Right ventricle myocardium inferior (tissue), 1 donor: ENCODE measurements at regions not wholly inside any gene's neighbourhood (a gene's known extent, or its start where the extent isn't known, plus 50 kb on each side); places are given as distances from the start of the nearest gene placed in this dataset.
"Not testable (repeated sequence)": the region's sequence is repeated elsewhere in the genome, so short reads cannot be mapped to it uniquely, and the experiment has no call there.

Experiments used
- ATAC-seq: fragments of 200-7000 bp; cut with Tn5 transposase; one replicate; pipeline ENCODE4 v1.9.1; 2020; ENCODE audit warnings: mild to moderate bottlenecking, moderate library complexity
- DNase-seq: peaks from one replicate; pipeline ENCODE4 v3.0.0; 2021; ENCODE audit errors: missing footprints
- intact Hi-C: fragments of 100-400 bp; cut with DNase I; formaldehyde crosslinking; loops from one replicate; pipeline ENCODE4 v1.11.0; 2022
- donor health status: DM: no; HTN: yes; CAD: no; lungs with severe emphysema.

DNA sequence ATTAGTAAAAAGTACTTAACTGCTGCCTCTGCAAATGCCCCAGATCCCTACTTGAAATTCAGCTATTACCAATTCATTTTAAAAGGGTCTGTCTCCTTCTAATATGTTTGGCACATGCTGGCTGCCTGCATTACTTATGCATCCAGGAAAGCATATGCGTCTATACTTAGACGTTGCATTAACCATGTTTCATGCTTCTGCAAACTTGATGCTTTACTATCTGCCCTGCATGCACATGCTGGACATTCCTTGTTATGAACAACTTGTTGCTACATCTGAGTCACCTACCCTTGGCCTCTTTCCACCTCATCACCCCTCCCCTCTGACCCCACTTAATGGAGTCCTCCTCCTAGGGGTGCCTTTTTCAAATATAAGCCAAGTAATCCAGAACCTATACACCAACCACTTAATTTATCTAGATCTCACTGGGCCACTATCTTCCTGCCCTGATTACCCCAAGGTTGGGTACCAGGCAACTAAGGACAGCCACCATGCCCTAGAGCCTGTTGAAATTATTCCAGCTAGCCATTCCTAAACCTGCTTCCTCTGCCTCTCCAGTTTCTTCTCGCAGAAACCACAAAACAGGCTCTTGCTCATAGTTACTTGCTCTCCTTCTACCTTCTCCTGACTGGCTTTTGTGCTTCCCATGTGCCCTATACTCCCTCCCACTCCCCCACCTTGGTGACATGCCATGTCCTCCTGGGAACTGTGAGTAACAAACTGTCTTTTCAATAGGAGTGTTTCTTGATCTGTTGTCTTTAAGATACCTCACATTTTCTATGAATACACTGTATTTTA, 1187.9 kb downstream of the REEP3 start:
- ATAC-seq, result no peak

DNA sequence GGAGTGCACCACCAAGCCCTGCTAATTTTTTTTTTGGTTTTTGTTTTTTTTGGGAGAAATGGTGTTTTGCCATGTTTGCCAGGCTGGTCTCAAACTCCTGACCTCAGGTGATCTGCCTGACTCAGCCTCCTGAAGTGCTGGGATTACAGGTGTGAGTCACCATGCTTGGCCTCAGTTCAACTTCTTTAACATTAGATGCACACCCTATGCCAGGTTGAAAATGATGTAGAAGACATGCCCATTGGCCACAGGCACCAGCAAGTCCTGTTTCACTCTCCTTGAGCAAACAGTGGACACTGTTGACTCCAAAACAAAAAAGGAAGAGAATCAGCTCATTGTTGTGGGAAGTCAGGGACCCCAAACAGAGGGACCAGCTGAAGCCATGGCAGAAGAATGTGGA, 1205.3 kb downstream of the REEP3 start:
- DNase-seq (no peak), ATAC-seq (no peak)
- intact Hi-C loops, result no loop called here

More for the DNA sequence above, 1187.9 kb downstream of the REEP3 start:
- intact Hi-C loops, result no loop called here
- no peak for DNase-seq

DNA sequence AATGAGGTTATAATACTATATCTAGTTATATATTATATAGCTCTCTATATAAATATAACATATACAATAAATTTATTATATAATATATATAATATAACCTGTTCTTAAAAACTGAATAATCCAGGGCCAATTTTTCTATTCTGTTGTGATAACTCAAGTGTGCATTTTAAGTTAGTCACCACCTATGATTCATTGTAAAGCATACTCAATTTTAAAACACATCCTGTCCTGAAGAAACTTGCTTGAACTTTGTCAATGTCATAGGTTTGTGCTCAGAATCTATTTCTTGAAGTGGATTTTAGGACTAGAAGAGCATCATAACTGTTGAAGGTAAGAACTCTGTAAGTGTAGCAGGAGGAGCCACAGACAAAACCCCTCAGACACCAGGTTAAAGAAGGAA, 1209.8 kb downstream of the REEP3 start:
- DNase-seq (no peak), ATAC-seq (no peak)
- intact Hi-C loops, result no loop called here

DNA sequence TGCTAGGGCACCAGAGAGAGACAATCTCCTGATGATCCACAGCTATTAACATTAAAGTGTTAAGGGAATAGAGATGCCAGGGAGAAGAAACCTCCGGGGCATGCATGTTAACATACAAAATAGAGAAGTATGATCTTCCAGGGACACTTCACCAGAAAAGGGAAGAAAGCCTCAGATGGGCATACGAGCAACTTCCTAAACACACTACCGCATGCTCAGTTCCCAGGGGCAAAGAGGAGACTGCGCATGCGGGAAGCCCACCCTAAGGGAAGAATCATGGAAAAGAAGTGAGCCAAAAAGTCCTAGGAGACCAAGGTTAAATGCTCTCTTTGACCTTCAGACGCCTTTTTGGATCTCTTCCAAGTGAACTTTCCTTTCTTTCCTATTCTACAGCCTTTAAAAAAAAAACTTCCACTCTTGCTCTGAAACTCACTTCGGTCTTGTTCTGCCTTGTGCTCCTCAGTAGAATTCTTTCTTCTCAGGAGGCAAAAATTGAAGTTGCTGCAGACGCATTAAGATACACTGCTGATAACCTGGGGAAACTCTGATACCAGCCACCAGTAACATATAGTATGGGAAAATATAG, 1211.3 kb downstream of the REEP3 start:
- ATAC-seq, result no peak
- intact Hi-C loops, result no loop called here

DNA sequence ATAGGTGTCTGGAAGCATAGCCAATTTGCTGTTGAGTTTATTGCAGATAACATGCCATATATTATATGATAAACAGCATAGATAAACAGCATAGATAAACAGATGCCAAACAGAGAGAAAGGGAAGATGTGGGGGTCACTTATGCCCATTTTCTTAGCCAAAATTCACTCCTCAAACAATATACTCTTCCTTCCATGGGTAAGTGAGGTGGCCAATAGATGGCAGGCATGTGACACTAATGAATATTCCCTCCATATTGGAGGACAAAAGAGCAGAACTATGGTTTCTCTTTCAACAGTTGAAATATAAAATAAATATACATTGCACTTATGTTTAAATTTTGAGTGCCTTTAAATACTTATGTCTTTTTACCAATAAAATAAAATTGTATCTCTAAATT, 1212.8 kb downstream of the REEP3 start:
- intact Hi-C loops, result no loop called here
- no peak for ATAC-seq
- no peak for DNase-seq

More for the DNA sequence above, 1211.3 kb downstream of the REEP3 start:
- DNase-seq, result no peak

DNA sequence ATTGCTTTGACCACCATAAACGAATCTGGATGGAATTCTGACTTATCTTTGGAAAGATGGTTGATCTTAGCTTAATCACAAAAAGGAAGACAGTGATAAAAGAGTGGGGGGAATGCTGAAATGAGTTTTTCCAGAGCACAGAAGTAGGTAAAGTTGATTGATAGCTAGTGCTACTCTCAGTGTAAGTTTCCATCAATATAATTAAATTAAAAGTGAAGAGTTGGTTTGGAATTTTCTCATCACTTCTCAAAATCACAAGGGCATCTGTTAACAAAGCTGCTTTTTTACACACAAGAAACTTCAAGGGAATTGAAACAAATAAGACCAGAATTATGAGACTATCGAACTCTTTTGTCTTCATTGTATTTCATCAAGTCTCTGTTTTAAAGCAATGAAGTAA, 1217.3 kb downstream of the REEP3 start:
- intact Hi-C loops, result no loop called here
- DNase-seq (no peak), ATAC-seq (no peak)

DNA sequence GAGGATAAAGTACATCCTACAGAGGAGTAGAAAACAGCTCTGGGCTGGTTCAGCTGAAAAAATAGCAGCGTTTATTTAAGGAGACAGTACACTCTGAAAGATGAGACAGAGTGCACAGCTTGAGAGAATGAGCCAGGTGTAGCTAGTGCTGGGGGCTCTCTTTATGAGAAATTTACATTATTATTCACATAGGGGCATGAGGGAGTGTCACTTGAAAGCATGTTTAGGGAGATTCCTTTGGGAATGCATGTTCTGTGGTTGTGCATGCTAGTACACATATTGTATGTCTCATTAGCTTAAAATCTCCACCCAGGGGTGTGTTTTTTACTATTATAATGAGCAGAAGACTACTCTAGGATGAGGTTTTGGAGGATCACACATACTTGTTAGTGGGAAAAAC, 1224.4 kb downstream of the REEP3 start:
- no peak for DNase-seq
- intact Hi-C loops, result no loop called here
- ATAC-seq, result no peak

DNA sequence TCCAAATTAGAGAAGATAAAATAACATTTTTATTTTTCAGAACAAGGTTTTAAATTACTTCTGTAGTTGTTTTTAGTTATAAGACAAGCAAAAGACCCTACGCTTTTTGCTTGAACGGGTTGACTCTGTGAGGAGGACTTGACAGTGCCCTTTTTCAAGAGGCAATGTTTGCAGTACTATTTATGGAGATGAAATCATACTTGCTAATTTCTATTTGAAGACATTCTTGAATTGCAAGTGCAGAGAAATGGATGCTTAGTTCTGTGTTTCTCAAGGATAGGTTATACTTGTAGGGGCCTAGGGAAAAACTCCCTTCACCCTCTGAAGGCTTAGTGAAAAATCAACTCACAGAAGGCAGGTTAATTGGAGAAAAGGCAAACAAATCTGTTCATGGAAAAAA, 1229.5 kb downstream of the REEP3 start:
- DNase-seq (no peak), ATAC-seq (no peak)
- intact Hi-C loops, result no loop called here

DNA sequence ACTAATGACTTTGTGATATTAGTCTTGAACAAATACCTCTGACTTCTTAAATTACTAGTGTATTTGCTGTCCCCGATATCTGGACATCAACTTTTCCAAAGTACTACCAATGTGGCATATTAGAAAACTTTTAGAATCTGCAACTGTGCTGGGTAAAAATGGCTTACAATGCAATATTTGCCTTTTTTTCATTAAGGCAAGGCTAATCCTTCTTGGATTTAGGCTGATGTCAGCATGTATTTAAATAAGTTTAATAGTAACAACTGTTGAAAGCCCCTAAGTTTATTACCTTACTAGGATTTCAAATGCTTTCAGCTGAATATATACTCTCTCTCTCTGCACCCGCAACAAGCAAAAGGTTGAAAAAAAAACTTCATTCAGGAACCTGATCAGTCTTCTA, 1232.3 kb downstream of the REEP3 start:
- intact Hi-C loops, result no loop called here
- ATAC-seq, result no peak
- no peak for DNase-seq

DNA sequence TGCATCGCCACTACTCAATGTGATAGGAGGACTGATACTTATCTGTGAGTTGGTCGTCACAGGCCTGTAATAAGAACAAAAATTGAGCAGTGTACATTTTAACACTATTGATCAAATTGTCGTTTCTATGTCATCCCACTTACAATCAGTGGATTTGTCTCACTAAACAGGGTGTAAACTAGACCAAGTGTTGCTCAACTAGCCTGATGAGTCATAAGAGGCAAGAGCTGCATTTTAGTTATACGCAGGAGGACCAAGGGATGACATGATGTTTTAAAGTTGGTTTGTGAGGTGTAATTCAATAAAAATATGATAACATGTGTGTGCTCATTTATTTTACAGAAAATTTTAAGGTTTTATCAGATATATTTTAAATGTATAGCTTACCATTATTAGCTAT, 1239.2 kb downstream of the REEP3 start:
- DNase-seq (no peak), ATAC-seq (no peak)
- intact Hi-C loops, result no loop called here

DNA sequence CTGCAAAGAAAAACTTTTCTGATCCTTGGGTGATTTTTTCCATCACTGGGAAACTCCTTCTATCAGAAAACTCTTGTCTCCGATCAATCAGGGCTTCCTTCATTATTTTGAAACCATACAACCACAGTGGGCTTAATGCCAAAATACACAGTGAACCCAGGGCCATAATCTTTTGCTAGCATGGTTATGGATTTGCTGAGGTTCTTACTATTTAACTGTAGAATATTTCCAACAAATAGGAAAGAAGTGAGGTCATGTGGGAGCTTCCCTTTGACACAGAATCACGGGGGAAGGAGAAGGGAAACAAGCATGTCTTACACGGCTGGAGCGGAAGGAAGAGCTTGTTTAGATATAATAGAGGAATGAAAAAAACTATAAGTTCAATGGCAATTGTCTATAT, 1241.7 kb downstream of the REEP3 start:
- ATAC-seq, result no peak

DNA sequence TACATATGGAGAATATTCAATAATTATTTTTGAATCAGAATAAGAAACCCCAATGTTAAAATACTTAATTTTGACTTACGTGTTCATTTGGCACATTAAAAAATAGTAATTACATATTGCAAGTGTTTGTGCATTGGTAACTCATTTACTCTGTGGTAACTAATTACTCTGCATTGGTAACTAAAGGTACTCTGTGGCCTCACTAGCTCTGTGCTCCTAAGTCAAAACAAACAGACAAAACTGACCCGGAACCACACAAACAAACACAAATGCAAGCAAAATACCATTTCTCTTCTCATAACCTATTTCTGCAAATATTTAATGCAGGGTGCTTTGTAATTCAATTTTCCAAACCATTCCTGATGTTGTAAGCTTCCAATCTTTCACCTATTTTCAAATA, 1244.3 kb downstream of the REEP3 start:
- intact Hi-C loops, result no loop called here
- ATAC-seq (no peak), DNase-seq (no peak)

More for the DNA sequence above, 1241.7 kb downstream of the REEP3 start:
- DNase-seq, result no peak
- intact Hi-C loops, result no loop called here

DNA sequence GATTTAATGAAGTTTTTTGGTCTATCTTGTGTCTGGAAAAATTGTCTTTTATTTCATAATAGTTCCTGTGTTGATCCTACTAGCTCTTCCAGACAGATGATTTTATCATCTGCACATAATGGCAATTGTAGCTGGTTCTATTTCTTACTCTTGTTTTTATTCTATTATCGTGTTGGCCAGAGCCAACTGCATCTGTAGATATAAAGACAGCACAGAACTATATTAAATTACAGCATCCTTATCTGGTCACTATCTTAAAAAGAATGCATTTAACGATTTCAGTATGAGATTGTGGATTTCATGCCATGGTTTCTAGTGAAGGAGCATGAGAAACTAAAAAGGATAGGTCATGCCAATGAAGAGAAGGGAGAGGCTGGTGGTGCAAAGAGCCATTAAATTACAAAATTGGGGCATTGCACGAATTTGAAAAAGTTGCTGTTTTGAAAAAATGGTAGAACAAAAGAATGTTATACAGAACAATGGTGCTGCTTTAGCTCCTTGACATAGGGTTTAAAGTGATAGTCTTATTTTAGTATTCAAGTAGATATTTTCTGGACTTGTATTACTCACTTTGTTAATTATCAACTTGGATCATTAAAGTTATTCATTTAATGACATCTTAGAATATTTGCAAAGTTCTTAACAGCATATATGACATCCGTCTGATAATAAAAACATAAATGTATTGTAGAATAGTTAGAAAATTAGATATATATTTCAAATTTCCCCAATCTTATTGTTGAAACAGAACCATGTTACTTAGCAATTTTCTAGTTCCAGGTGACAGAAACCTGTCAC, 1250.3 kb downstream of the REEP3 start:
- intact Hi-C loops, result no loop called here
- no peak for ATAC-seq
- no peak for DNase-seq

DNA sequence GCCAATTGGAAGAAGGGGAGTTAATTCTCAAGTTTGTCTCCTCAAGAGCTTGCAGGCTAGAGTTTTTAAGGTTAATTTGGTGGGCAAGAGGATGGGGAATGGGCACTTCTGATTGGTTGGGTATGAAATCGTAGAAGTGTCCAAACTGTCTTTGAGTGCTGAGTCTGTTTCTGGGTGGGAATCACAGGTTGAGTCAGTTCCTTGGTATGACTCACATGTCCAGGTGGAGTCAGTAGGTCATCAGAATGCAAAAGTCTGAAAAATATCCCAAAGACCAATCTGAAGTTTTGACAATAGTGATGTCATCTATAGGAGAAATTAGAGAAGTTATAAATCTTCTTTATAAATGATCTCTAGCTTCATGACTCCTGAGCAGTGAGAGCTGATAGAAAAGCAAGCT, 1252.2 kb downstream of the REEP3 start:
- intact Hi-C loops, result no loop called here
- ATAC-seq, result no peak
- DNase-seq, result no peak

DNA sequence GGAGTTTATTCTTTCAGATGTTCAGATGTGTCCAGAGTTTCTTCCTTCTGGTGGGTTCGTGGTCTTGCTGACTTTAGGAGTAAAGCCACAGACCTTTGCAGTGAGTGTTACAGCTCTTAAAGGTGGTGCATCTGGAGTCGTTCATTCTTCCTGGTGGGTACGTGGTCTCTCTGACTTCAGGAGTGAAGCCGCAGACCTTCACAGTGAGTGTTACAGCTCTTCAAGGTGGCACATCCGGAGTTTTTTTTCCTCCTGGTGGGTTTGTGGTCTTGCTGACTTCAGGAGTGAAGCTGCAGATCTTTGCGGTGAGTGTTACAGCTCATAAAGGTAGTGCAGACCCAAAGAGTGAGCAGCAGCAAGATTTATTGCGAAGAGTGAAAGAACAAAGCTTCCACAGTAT, 1263.2 kb downstream of the REEP3 start:
- ATAC-seq, intact Hi-C loops, DNase-seq: not testable (repeated sequence)

DNA sequence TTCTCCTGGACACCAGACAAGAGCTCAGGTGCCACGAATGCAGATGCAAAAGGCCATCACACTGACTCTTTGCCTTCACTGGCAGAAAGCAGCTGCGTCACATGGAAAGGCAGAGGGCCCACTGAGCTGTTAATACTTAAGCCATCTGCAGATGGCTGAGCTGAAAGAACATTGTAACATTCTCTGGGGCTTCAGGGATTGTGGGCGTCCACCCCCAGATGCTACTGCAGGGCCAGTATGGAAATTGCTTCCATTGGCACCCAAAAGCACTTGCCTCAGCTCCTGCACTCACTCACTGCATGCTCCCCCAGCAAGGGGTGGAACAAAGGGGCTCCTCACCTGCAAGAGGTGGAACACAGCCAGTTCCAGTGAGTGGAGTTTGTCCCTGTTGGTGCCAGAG, 1264.6 kb downstream of the REEP3 start:
- no peak for DNase-seq

DNA sequence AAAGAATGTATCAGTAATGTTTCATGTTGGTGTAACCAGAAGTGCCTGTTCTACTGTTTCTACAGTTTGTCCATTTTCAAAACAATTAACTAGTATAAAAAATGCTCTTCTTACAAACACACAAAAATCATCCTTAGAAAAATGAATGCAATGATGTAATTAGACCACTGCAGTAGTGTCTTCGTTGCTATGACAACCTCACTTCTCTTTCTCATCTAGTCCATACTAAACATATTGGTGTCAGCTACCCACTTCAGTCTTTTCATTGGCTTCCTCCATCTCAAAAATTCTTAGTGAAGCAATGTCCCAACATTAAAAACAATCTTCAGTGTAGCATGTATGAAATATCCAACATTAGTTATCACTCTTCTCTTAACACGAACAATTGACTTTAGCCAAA, 1265.8 kb downstream of the REEP3 start:
- intact Hi-C loops, result no loop called here
- DNase-seq (no peak), ATAC-seq (no peak)

More for the DNA sequence above, 1264.6 kb downstream of the REEP3 start:
- intact Hi-C loops, result no loop called here
- no peak for ATAC-seq

DNA sequence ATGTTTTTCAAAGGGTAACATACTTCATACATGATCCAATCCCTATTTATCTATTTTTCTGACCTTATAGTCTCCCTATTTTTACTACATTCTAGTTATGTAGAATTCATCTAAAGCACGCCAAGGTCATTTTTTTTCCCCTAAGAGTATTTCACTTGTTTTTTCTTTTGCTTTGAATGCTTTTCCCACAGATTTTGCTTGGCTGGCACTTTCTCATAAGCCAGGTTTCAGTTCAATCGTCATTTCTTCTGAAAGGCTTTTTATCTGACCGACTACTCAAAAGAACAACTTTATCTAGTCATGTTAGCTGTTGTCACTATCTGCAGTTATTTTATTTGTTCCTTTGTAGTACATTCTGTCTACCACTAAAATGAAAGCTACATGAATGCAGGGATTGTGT, 1274.6 kb downstream of the REEP3 start:
- no peak for ATAC-seq
- no peak for DNase-seq
- intact Hi-C loops, result no loop called here

DNA sequence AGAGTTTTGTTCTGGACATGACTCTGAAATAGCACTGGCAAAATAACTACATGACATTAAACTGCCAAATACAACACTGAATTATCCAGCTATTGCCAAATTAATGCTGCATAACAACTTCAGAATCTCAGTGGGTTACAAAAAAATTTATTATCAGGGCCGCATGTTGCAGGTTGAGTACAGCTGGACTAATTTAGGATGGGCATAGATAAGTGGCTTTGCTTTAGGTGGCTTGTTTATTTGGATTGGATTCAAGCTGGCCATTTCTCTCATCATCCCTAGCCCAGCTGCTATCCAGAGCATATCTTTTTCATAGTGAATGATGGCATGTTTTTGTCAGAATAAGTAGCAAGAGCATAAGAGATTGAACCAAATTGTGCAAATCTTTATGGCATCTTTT, 1277.1 kb downstream of the REEP3 start:
- intact Hi-C loops, result no loop called here

DNA sequence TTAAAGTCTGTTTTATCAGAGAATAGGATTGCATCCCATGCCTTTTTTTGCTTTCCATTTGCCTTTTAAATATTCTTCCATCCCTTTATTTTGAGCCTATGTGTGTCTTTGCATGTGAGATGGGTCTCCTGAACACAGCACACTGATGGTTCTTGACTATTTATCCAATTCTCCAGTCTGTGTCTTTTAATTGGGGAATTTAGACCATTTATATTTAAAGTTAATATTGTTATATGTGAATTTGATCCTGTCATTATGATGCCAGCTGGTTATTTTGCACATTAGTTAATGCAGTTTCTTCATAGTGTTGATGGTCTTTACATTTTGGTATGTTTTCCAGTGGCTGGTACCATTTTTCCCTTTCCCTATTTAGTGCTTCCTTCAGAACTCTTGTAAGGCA, 1287.0 kb downstream of the REEP3 start:
- intact Hi-C loops, DNase-seq, ATAC-seq: not testable (repeated sequence)

More for the DNA sequence above, 1277.1 kb downstream of the REEP3 start:
- no peak for DNase-seq
- ATAC-seq, result no peak
